HG02870 (cell line): ENCODE measurements at regions not wholly inside any gene's neighbourhood (a gene's known extent, or its start where the extent isn't known, plus 50 kb on each side); places are given as distances from the start of the nearest gene placed in this dataset.

Source experiments
- ATAC-seq: cut with Tn5 transposase; IDR thresholded peaks from one replicate; pipeline ENCODE4 v1.9.1; 2021; ENCODE audit warnings: mild to moderate bottlenecking, moderate library complexity; ENCODE audit not compliant: unreplicated experiment

DNA sequence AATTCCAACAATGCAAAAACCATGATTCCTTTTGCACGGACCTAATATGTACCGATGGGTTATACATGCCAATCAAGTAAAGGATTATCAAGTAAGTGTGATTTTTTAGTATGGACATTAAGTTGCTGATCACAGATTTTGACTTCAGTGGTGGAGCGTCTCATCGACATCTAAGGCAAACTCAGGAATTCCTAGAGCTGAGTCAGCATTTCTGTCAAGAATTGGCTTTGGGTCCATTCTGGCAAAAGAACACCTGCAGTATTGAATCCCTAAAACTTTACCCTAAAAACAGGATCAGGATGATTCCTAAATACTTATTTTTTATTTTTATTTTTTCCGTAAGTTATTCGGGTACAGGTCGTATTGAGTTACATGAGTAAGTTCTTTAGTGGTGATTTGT is 83.6 kb downstream of the HPGD start:
- no peak for ATAC-seq

GRCh38 chr4:174437749-174438148 is 84.5 kb downstream of the HPGD start:
- ATAC-seq, result no peak

- no peak for ATAC-seq
Observed at GRCh38 chr4:174437324-174437723, 85.0 kb downstream of the HPGD start.

GRCh38 chr4:174436377-174436776 is 85.9 kb downstream of the HPGD start:
- ATAC-seq, result no peak

- ATAC-seq, result no peak
Observed at GRCh38 chr4:174435974-174436373, 86.3 kb downstream of the HPGD start.

- ATAC-seq, result no peak
Observed at GRCh38 chr4:174434455-174434854, 87.8 kb downstream of the HPGD start.

DNA sequence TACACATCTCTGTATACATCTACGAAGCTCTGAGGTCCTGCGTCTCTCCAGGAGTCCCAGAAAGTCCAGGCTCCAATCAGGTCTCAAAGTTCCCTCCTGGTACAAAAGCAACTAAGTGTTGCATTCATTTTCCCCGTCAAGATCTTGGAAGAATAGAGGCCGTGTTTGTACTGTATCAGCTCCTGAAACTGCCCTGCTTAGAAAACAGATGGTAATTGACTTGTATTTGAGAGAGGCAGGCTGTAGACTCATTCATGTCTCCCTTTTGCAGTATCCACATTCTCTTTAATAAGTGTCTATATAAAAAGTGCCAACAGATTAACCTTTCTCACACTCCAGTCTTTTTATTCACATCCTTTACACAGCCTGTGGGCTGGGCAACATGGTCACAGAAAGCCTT is 91.7 kb downstream of the HPGD start:
- no peak for ATAC-seq

GRCh38 chr4:174429701-174430410 is 92.4 kb downstream of the HPGD start:
- no peak for ATAC-seq

GRCh38 chr4:174427571-174428140 is 94.6 kb downstream of the HPGD start:
- no peak for ATAC-seq

GRCh38 chr4:174425669-174426068 is 96.6 kb downstream of the HPGD start:
- no peak for ATAC-seq

- ATAC-seq, result peak; percentile 63
Observed at GRCh38 chr4:174423257-174423944, 98.9 kb downstream of the HPGD start.

DNA sequence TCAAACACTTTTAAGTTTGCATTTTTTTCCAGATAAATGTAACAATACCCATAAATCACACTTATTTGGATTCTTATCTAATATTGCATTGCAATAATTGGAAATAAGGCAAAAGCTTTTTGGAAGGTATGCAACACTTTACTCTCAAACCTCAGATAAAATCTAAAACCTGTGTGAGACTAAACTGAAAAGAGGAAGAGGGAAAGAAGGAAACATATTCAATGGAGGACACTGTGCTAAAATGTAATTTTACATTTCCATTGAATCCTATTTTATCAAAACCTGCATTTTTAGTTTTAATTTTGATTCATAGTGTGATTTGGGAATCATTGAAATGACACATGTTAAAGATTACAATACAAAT is 99.4 kb downstream of the HPGD start:
- ATAC-seq, result no peak

GRCh38 chr4:174420316-174420715 is 102.0 kb downstream of the HPGD start:
- ATAC-seq, result no peak

GRCh38 chr4:174418640-174419212 is 103.6 kb downstream of the HPGD start:
- no peak for ATAC-seq

DNA sequence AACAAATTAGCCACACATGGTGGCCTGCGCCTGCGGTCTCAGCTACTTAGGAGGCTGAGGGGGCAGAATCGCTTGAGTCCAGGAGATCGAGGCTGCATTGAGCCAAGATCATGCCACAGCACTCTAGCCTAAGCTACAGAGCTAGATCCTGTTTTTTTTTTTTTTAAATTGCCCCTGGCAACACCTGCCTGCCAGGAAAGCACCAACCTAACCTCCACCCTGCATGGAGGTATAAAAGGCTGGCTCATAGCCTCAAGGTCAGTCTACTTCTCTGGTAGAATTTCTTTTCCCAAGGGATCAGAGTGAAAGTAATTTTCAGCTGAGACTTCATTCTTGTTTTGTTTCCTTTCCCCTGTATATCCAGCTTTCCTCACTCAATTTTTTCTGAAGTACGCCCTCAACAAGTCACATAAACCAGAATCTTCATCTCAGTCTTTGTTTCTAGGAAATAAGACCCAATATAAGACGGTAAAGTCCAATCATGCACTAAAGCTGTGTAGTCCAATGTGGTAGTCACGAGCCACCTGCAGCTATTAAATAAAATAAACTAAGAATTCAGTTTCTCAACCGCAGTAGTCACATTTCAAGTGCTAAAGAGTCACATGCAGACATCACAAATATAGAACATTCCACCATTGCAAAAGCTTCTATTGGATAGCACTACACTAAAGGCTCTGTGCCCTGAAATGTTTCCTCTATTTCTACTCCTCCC is 113.3 kb downstream of the HPGD start:
- ATAC-seq, result no peak

DNA sequence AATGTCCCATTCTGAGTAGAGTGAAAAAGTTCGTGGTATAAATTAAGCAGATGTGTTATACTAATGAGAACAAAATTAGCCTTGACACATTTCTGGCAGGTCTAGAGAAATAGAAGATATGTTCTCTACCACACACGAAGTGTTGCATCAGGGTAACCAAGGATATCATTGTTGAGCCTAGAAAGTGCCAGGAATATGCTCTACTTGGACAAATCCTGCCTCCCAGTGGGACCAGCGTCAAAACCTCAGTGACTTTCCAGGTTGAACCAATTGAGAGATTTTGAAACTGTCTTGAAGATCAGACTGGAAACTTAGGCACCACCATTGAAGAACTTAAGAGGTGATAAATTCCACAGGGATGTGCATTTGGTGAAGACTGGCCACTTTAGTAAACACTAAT is 115.9 kb downstream of the HPGD start:
- ATAC-seq, result no peak

GRCh38 chr4:174405923-174406322 is 116.4 kb downstream of the HPGD start:
- no peak for ATAC-seq

DNA sequence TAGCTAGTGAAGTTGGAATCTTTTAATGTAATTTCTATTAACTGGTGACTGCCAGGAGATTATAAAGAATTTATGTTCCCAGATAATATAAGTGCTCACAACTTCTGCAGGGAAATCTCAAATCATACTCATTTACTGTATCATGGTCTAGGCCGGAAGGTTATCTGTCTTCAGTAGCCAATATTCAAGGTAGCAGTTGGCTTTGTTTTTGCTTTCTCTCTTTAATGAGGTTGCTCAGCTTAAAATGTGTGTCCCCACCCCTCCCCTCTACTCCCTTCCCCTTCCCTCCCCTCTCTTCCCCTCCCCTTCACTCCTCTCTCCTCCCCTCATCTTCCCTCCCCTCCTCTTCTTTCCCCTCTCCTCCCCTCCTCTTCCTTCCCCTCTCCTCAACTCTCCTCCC is 117.6 kb downstream of the HPGD start:
- no peak for ATAC-seq

DNA sequence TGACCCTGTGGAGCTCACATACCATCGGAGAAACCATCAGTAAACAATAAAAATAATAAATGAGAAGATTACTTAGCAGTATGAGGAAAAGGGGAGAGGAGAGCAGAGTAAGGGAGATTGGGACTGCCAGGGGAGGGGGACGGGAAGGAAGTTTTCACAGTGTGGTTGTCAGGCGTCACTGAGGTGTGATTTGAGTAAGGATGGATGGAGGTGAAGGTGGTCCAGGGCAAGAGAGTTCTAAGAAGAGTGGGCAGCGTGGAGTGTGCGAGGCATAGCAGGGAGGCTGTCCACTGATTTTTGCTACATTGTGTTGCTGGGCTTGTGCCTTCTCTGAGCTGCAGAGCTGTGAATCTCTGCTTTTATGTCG is 119.1 kb downstream of the HPGD start:
- no peak for ATAC-seq

DNA sequence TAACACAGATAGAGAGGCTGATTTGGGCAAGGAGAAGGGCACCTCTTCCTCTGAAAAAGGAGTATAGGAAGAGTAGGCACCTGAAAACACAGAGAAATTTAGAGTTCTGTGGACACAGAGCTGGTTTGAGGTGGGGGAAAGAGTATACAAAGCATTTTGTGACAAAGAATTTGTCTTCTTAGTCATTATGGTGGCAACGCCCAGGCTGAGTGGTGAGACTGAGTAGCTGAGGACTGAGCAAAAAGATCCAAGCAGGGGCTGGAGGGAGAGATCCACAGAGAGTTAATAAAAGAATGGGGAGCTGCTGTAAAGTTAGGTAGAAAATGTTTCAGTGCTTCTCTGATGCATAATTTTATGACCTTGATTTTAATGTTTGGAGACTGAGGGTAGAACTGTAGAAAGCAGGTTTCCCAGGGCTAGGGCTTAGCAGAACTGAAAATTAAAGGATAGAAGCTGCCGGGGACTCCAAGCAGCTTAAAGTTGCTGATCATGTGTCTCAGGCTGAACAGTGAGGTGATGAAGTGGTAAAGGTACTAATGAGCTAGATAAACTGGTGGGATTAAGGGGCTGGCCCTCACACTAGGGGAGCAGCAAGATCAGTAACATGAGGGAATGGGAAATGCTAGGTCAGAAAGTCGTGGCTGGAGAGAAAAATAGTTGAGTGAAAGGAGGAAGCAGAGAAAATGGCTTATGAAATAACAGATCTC is 118.9 kb downstream of the CEP44 start:
- ATAC-seq, result no peak
